HEK293 (cell line): ENCODE measurements at regions not wholly inside any gene's neighbourhood (a gene's known extent, or its start where the extent isn't known, plus 50 kb on each side); places are given as distances from the start of the nearest gene placed in this dataset.

ENCODE experiments used
- CTCF ChIA-PET: fragments of 350-600 bp; formaldehyde crosslinking; extraction: SDS; loops from one replicate; lab custom pipeline; 2021; ENCODE audit warnings: antibody characterized with exemption; lab: Yijun Ruan, JAX
- POLR2A ChIA-PET: fragments of 300-600 bp; formaldehyde crosslinking; extraction: SDS; loops from one replicate; lab custom pipeline; 2020; ENCODE audit warnings: antibody characterized with exemption, inconsistent platforms; lab: Yijun Ruan, JAX
- H3K27ac ChIP-seq: fragments of 200-500 bp; sonication (Bioruptor generic); 2 replicates; pipeline ENCODE4 v1.5.1; 2014; ENCODE audit warnings: low read depth, low read length, control low read depth, inconsistent platforms; ENCODE audit errors: extremely low read depth
- H3K36me3 ChIP-seq, 2 experiments: fragments of 200-500 bp in 1 of 2; sonication (Bioruptor generic) in 1 of 2; 1 replicate in 1 of 2; 2 replicates in 1 of 2; pipeline ENCODE4 v1.5.1; 2014 to 2017; ENCODE audit warnings: inconsistent platforms in 2 of 2, low read length in 2 of 2; ENCODE audit not compliant: control insufficient read depth in 2 of 2, insufficient read depth in 1 of 2
- H3K4me1 ChIP-seq: fragments of 200-500 bp; sonication (Bioruptor generic); 2 replicates; pipeline ENCODE4 v1.5.1; 2014; ENCODE audit warnings: mild to moderate bottlenecking, low read length, inconsistent platforms; ENCODE audit not compliant: control insufficient read depth, insufficient read depth
- H3K4me3 ChIP-seq: 2 replicates; pipeline ENCODE4 v1.5.1; 2011; ENCODE audit warnings: low read depth, mild to moderate bottlenecking, control low read depth, low read length, moderate library complexity
- H3K9me3 ChIP-seq: fragments of 200-500 bp; sonication (Bioruptor generic); 2 replicates; pipeline ENCODE4 v1.5.1; 2014; ENCODE audit warnings: low read depth, low read length, inconsistent platforms; ENCODE audit not compliant: control insufficient read depth, insufficient read depth
- EGR2 ChIP-seq: fragments of 450-650 bp; formaldehyde crosslinking; IDR thresholded peaks from 2 replicates; pipeline ENCODE4 v1.5.1; 2016; ENCODE audit warnings: low read depth, missing biosample characterization, missing genetic modification characterization
- GLIS1 ChIP-seq: fragments of 450-650 bp; formaldehyde crosslinking; IDR thresholded peaks from 2 replicates; pipeline ENCODE4 v1.5.1; 2016; ENCODE audit warnings: missing biosample characterization, missing genetic modification characterization
- GLIS2 ChIP-seq: fragments of 450-650 bp; formaldehyde crosslinking; IDR thresholded peaks from 2 replicates; pipeline ENCODE4 v1.5.1; 2016; ENCODE audit warnings: missing biosample characterization, missing genetic modification characterization
- OSR2 ChIP-seq: fragments of 450-650 bp; formaldehyde crosslinking; IDR thresholded peaks from 2 replicates; pipeline ENCODE4 v1.5.1; 2016; ENCODE audit warnings: missing biosample characterization, missing genetic modification characterization
- TCF7L2 ChIP-seq: IDR thresholded peaks from 2 replicates; pipeline ENCODE4 v1.6.1; 2011; ENCODE audit warnings: low read depth, mild to moderate bottlenecking, inconsistent platforms, low read length, moderate library complexity, borderline replicate concordance
- ZBTB1 ChIP-seq: fragments of 450-650 bp; formaldehyde crosslinking; IDR thresholded peaks from 2 replicates; pipeline ENCODE4 v1.5.1; 2016; ENCODE audit warnings: missing biosample characterization, missing genetic modification characterization
- ZBTB17 ChIP-seq: fragments of 450-650 bp; formaldehyde crosslinking; IDR thresholded peaks from 2 replicates; pipeline ENCODE4 v1.5.1; 2016; ENCODE audit warnings: missing biosample characterization, missing genetic modification characterization
- ZBTB20 ChIP-seq: fragments of 450-650 bp; formaldehyde crosslinking; IDR thresholded peaks from 2 replicates; pipeline ENCODE4 v1.5.1; 2016; ENCODE audit warnings: missing biosample characterization, missing genetic modification characterization
- ZBTB8A ChIP-seq: fragments of 450-650 bp; formaldehyde crosslinking; IDR thresholded peaks from 2 replicates; pipeline ENCODE4 v1.5.1; 2016; ENCODE audit warnings: missing biosample characterization, missing genetic modification characterization
- ZFHX2 ChIP-seq: fragments of 450-650 bp; formaldehyde crosslinking; conservative IDR thresholded peaks from 2 replicates; pipeline ENCODE4 v1.5.1; 2016; ENCODE audit warnings: missing biosample characterization, missing genetic modification characterization
- ZNF10 ChIP-seq: fragments of 450-650 bp; formaldehyde crosslinking; IDR thresholded peaks from 2 replicates; pipeline ENCODE4 v1.5.1; 2017; ENCODE audit warnings: missing biosample characterization, missing genetic modification characterization
- ZNF16 ChIP-seq: fragments of 450-650 bp; formaldehyde crosslinking; IDR thresholded peaks from 2 replicates; pipeline ENCODE4 v1.5.1; 2016; ENCODE audit warnings: low read depth, missing biosample characterization, missing genetic modification characterization
- ZNF19 ChIP-seq: fragments of 450-650 bp; formaldehyde crosslinking; IDR thresholded peaks from 2 replicates; pipeline ENCODE4; 2016; ENCODE audit warnings: missing biosample characterization, missing genetic modification characterization, low read depth
- ZNF248 ChIP-seq: fragments of 450-650 bp; formaldehyde crosslinking; IDR thresholded peaks from 2 replicates; pipeline ENCODE4 v1.5.1; 2017; ENCODE audit warnings: missing biosample characterization, missing genetic modification characterization
- ZNF266 ChIP-seq: fragments of 450-650 bp; formaldehyde crosslinking; IDR thresholded peaks from 2 replicates; pipeline ENCODE4 v1.5.1; 2016; ENCODE audit warnings: missing biosample characterization, missing genetic modification characterization, low read depth
- ZNF341 ChIP-seq: fragments of 450-650 bp; formaldehyde crosslinking; IDR thresholded peaks from 2 replicates; pipeline ENCODE4; 2016; ENCODE audit warnings: low read depth, missing biosample characterization, missing genetic modification characterization
- ZNF473 ChIP-seq: fragments of 450-650 bp; formaldehyde crosslinking; IDR thresholded peaks from 2 replicates; pipeline ENCODE4 v1.5.1; 2017; ENCODE audit warnings: missing biosample characterization, missing genetic modification characterization
- ZNF561 ChIP-seq: fragments of 450-650 bp; IDR thresholded peaks from 2 replicates; pipeline ENCODE4 v1.5.1; 2018; ENCODE audit warnings: missing biosample characterization, missing genetic modification characterization, borderline replicate concordance
- ZNF600 ChIP-seq: fragments of 450-650 bp; formaldehyde crosslinking; IDR thresholded peaks from 2 replicates; pipeline ENCODE4 v1.5.1; 2016; ENCODE audit warnings: missing biosample characterization, missing genetic modification characterization
- ZNF626 ChIP-seq: fragments of 450-650 bp; sonication (Bioruptor Pico); formaldehyde crosslinking; IDR thresholded peaks from 2 replicates; pipeline ENCODE4 v1.5.1; 2018; ENCODE audit warnings: missing biosample characterization, missing genetic modification characterization, inconsistent platforms
- ZNF639 ChIP-seq: fragments of 450-650 bp; formaldehyde crosslinking; IDR thresholded peaks from 2 replicates; pipeline ENCODE4 v1.5.1; 2016; ENCODE audit warnings: missing biosample characterization, missing genetic modification characterization
- ZNF692 ChIP-seq: fragments of 450-650 bp; formaldehyde crosslinking; IDR thresholded peaks from 2 replicates; pipeline ENCODE4 v1.5.1; 2016; ENCODE audit warnings: missing biosample characterization, missing genetic modification characterization
- ZNF76 ChIP-seq: fragments of 450-650 bp; formaldehyde crosslinking; IDR thresholded peaks from 2 replicates; pipeline ENCODE4; 2016; ENCODE audit warnings: low read depth, missing biosample characterization, missing genetic modification characterization, borderline replicate concordance
- ZSCAN30 ChIP-seq: fragments of 450-650 bp; IDR thresholded peaks from 2 replicates; pipeline ENCODE4 v1.5.1; 2018; ENCODE audit warnings: missing biosample characterization, mild to moderate bottlenecking, missing genetic modification characterization, moderate library complexity
- TF ChIP-seq, protein P1 (sequence below): fragments of 450-650 bp; formaldehyde crosslinking; IDR thresholded peaks from 2 replicates; pipeline ENCODE4 v1.5.1; 2017; ENCODE audit warnings: missing biosample characterization, missing genetic modification characterization

GRCh38 chr16:85333744-85334640, 221.7 kb upstream of the CIBAR2 start (continued):
- no peak for TF ChIP-seq ZNF639 (tag by site-specific recombination)
- TF ChIP-seq EGR2 (tag by site-specific recombination) = peak; percentile 57
- no peak for TF ChIP-seq ZNF19 (tag by site-specific recombination)
- TF ChIP-seq ZFHX2 = peak; percentile 67
- no peak for TF ChIP-seq ZNF266 (tag by site-specific recombination)
- TF ChIP-seq ZNF626 (tag by site-specific recombination) = no peak
- TF ChIP-seq ZBTB1 (tag by site-specific recombination) = no peak
- peak; percentile 91 for TF ChIP-seq ZNF16 (tag by site-specific recombination)
- no peak for TF ChIP-seq ZNF248
- TF ChIP-seq ZNF692 (tag by site-specific recombination) = no peak
- no peak for TF ChIP-seq ZNF473 (tag by site-specific recombination)

GRCh38 chr16:85334718-85335583, 222.7 kb upstream of the CIBAR2 start:
- POLR2A ChIA-PET = no interaction called here
- Histone ChIP-seq H3K36me3 (no peaks in the 10 kb centered on the region), H3K27ac (no peak overlapping the region; the same call in 1 of the 2 replicates), H3K4me1 (peaks cover 6% of the 10 kb centered on the region), H3K4me3 (no peak overlapping the region), H3K9me3 (no peaks in the 10 kb centered on the region)
- CTCF ChIA-PET = interaction anchor here (0.6 to 1.3 kb wide), 4 partner anchors 7 to 1230 kb away, joined by 3 to 4 read pairs (median 3); no protein-coding TSS in a partner anchor
- TF ChIP-seq ZSCAN30 (tag by site-specific recombination) (no peak), ZBTB20 (tag by site-specific recombination) (peak; percentile 82), GLIS2 (peak; percentile 46; the same call in 1 of the 2 replicates), ZNF341 (tag by site-specific recombination) (peak; percentile 48; the same call in 1 of the 2 replicates), OSR2 (0 out of 2 replicates have a peak, but pooled peaks have one; percentile 19), TCF7L2 (peak; percentile 63; the same call in 1 of the 2 replicates), ZFHX2 (peak; percentile 98), ZNF561 (tag by site-specific recombination) (peak; percentile 66; the same call in 1 of the 2 replicates), ZBTB17 (peak; percentile 29; the same call in 1 of the 2 replicates), ZBTB8A (tag by site-specific recombination) (peak; percentile 59; the same call in 1 of the 2 replicates), ZNF600 (tag by site-specific recombination) (0 out of 2 replicates have a peak, but pooled peaks have one; percentile 55), ZNF76 (tag by site-specific recombination) (no peak), ZNF10 (peak; percentile 41; the same call in 1 of the 2 replicates), GLIS1 (tag by site-specific recombination) (peak; percentile 51)
- TF ChIP-seq, protein P1, sequence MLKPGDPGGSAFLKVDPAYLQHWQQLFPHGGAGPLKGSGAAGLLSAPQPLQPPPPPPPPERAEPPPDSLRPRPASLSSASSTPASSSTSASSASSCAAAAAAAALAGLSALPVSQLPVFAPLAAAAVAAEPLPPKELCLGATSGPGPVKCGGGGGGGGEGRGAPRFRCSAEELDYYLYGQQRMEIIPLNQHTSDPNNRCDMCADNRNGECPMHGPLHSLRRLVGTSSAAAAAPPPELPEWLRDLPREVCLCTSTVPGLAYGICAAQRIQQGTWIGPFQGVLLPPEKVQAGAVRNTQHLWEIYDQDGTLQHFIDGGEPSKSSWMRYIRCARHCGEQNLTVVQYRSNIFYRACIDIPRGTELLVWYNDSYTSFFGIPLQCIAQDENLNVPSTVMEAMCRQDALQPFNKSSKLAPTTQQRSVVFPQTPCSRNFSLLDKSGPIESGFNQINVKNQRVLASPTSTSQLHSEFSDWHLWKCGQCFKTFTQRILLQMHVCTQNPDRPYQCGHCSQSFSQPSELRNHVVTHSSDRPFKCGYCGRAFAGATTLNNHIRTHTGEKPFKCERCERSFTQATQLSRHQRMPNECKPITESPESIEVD = peak; percentile 83
